Thyroid gland (tissue), 4 donors: ENCODE measurements at regions not wholly inside any gene's neighbourhood (a gene's known extent, or its start where the extent isn't known, plus 50 kb on each side); places are given as distances from the start of the nearest gene placed in this dataset.

Experiments used
- DNase-seq, 2 donors: peaks; one replicate each; pipeline ENCODE4 v3.0.0-alpha.2; 2019
- H3K27ac ChIP-seq, 3 donors: fragments of 200-600 bp; sonication (generic); 1 replicate in 2 of 3; 2 replicates in 1 of 3; pipeline ENCODE4 v1.5.1; 2016 to 2019; ENCODE audit warnings: mild to moderate bottlenecking in 1 of 3, moderate library complexity in 1 of 3
- H3K27me3 ChIP-seq: fragments of 200-600 bp; sonication (generic); one replicate; pipeline ENCODE4 v1.5.1; 2019
- H3K36me3 ChIP-seq, 2 donors: fragments of 200-600 bp; sonication (generic); one replicate each; pipeline ENCODE4 v1.5.1; 2016 to 2019
- H3K4me1 ChIP-seq, 2 donors: fragments of 200-600 bp; sonication (generic); one replicate each; pipeline ENCODE4 v1.5.1; 2017 to 2019
- H3K4me3 ChIP-seq, 3 donors: fragments of 200-600 bp; sonication (generic); replicated peaks in 1 of 3; 1 replicate in 2 of 3; 2 replicates in 1 of 3; pipeline ENCODE4 v1.5.1; 2016; ENCODE audit warnings: mild to moderate bottlenecking in 1 of 3
- H3K9me3 ChIP-seq: fragments of 200-600 bp; sonication (generic); one replicate; pipeline ENCODE4 v1.5.1; 2017
- CTCF ChIP-seq, 6 experiments: fragments of 200-600 bp in 3 of 6; fragments of 450-650 bp in 3 of 6; sonication (generic) in 3 of 6; IDR thresholded peaks; one replicate each; pipeline ENCODE4 v1.5.1; 2016 to 2019; ENCODE audit warnings: antibody characterized with exemption in 6 of 6, mild to moderate bottlenecking in 2 of 6, inconsistent platforms in 1 of 6, moderate library complexity in 1 of 6
- POLR2A ChIP-seq, 2 donors: fragments of 450-650 bp; IDR thresholded peaks; one replicate each; pipeline ENCODE4 v1.6.1; 2017; ENCODE audit warnings: antibody characterized with exemption in 2 of 2, mild to moderate bottlenecking in 2 of 2, moderate library complexity in 1 of 2
- WGBS, 2 donors: methylation state at CpG; one replicate each; pipeline ENCODE4 v1.1.5; 2017; 5-methylcytosine and 5-hydroxymethylcytosine counted together
- intact Hi-C: fragments of 100-400 bp; cut with DNase I; formaldehyde crosslinking; loops from one replicate; pipeline ENCODE4 v1.15.1; 2023

GRCh38 chr18:76307293-76307690 is 187.8 kb downstream of the ZNF516 start:
- no peak for DNase-seq
- TF ChIP-seq POLR2A (IDR thresholded peaks at IDR 0.05): no peak
- no peak for TF ChIP-seq CTCF (IDR thresholded peaks at IDR 0.05)
- H3K9me3 ChIP-seq: no peaks in the 10 kb centered on the region
- WGBS, 2 donors: 77 to 89% methylated on average over 2 of the region's 2 CpGs
- H3K27me3 ChIP-seq: no peaks in the 10 kb centered on the region
- H3K27ac ChIP-seq: no peak overlapping the region
- intact Hi-C loops: no loop called here
- H3K4me1 ChIP-seq: no peaks in the 10 kb centered on the region
- no peaks in the 10 kb centered on the region for H3K36me3 ChIP-seq
- no peak overlapping the region for H3K4me3 ChIP-seq

GRCh38 chr18:76306685-76307292 is 188.3 kb downstream of the ZNF516 start:
- intact Hi-C loops: no loop called here
- no peaks in the 10 kb centered on the region for H3K9me3 ChIP-seq
- no peaks in the 10 kb centered on the region for H3K36me3 ChIP-seq
- H3K27me3 ChIP-seq: no peaks in the 10 kb centered on the region
- no peak overlapping the region for H3K27ac ChIP-seq
- WGBS, 2 donors: 81 to 84% methylated on average over 9 of the region's 9 CpGs
- TF ChIP-seq CTCF (IDR thresholded peaks at IDR 0.05) (no peak), POLR2A (IDR thresholded peaks at IDR 0.05) (no peak)
- no peak overlapping the region for H3K4me3 ChIP-seq
- DNase-seq: no peak
- H3K4me1 ChIP-seq: no peaks in the 10 kb centered on the region

- TF ChIP-seq POLR2A (IDR thresholded peaks at IDR 0.05) (no peak), CTCF (IDR thresholded peaks at IDR 0.05) (no peak)
- Histone ChIP-seq H3K9me3 (no peaks in the 10 kb centered on the region), H3K27ac (no peak overlapping the region), H3K36me3 (no peaks in the 10 kb centered on the region), H3K4me3 (no peak overlapping the region), H3K27me3 (no peaks in the 10 kb centered on the region), H3K4me1 (no peaks in the 10 kb centered on the region)
- 59 to 61% methylated on average over 3 of the region's 3 CpGs for WGBS, 2 donors
- intact Hi-C loops: no loop called here
- no peak for DNase-seq
Measured at GRCh38 chr18:76285866-76286265, 209.2 kb downstream of the ZNF516 start.

- H3K9me3 ChIP-seq: no peaks in the 10 kb centered on the region
- H3K4me3 ChIP-seq: no peak overlapping the region
- no peaks in the 10 kb centered on the region for H3K27me3 ChIP-seq
- no peak overlapping the region for H3K27ac ChIP-seq
- intact Hi-C loops: no loop called here
- TF ChIP-seq CTCF (IDR thresholded peaks at IDR 0.05) (no peak), POLR2A (IDR thresholded peaks at IDR 0.05) (no peak)
- no peaks in the 10 kb centered on the region for H3K36me3 ChIP-seq
- 70 to 73% methylated on average over 4 to 5 of the region's 5 CpGs for WGBS, 2 donors
- DNase-seq: no peak
- H3K4me1 ChIP-seq: no peaks in the 10 kb centered on the region
Measured at GRCh38 chr18:76281565-76281964, 213.5 kb downstream of the ZNF516 start.

- no peak for DNase-seq
- no peaks in the 10 kb centered on the region for H3K4me1 ChIP-seq
- H3K4me3 ChIP-seq: no peak overlapping the region
- TF ChIP-seq POLR2A (IDR thresholded peaks at IDR 0.05) (no peak), CTCF (IDR thresholded peaks at IDR 0.05) (no peak)
- no peaks in the 10 kb centered on the region for H3K36me3 ChIP-seq
- intact Hi-C loops: no loop called here
- 86 to 91% methylated on average over 4 of the region's 4 CpGs for WGBS, 2 donors
- no peaks in the 10 kb centered on the region for H3K27me3 ChIP-seq
- no peaks in the 10 kb centered on the region for H3K9me3 ChIP-seq
- no peak overlapping the region for H3K27ac ChIP-seq
Measured at GRCh38 chr18:76277801-76278200, 217.2 kb downstream of the ZNF516 start.
